Tibial nerve (tissue), 4 donors: ENCODE measurements at regions not wholly inside any gene's neighbourhood (a gene's known extent, or its start where the extent isn't known, plus 50 kb on each side); places are given as distances from the start of the nearest gene placed in this dataset.
A peak's percentile ranks its signal among the peaks of the same experiment; 100 is the strongest.

Source experiments
- DNase-seq, 2 donors: peaks; one replicate each; pipeline ENCODE4 v3.0.0-alpha.2; 2019; ENCODE audit warnings: low spot score in 2 of 2
- H3K27ac ChIP-seq, 4 donors: fragments of 200-600 bp; sonication (generic) in 3 of 4; one replicate each; pipeline ENCODE4 v1.5.1; 2017 to 2019; ENCODE audit warnings: mild to moderate bottlenecking in 1 of 4
- H3K27me3 ChIP-seq, 2 donors: fragments of 200-600 bp; sonication (generic) in 1 of 2; one replicate each; pipeline versions ENCODE4 v1.5.1 to v1.6.0; 2017 to 2019
- H3K36me3 ChIP-seq, 3 donors: fragments of 200-600 bp; sonication (generic); one replicate each; pipeline ENCODE4 v1.5.1; 2018 to 2019
- H3K4me1 ChIP-seq, 4 donors: fragments of 200-600 bp; sonication (generic) in 3 of 4; one replicate each; pipeline ENCODE4 v1.5.1; 2017 to 2019
- H3K4me3 ChIP-seq, 4 donors: fragments of 200-600 bp; sonication (generic) in 3 of 4; one replicate each; pipeline ENCODE4 v1.5.1; 2017 to 2019; ENCODE audit warnings: mild to moderate bottlenecking in 1 of 4, moderate library complexity in 1 of 4
- H3K9me3 ChIP-seq, 4 donors: fragments of 200-600 bp; sonication (generic) in 3 of 4; one replicate each; pipeline ENCODE4 v1.5.1; 2017 to 2019
- CTCF ChIP-seq, 5 experiments: fragments of 200-600 bp in 3 of 5; fragments of 450-650 bp in 2 of 5; sonication (generic) in 3 of 5; IDR thresholded peaks; one replicate each; pipeline ENCODE4 v1.5.1; 2016 to 2019; ENCODE audit warnings: antibody characterized with exemption in 5 of 5, mild to moderate bottlenecking in 3 of 5, moderate library complexity in 2 of 5
- EP300 ChIP-seq, 2 donors: sonication (generic); formaldehyde crosslinking; IDR thresholded peaks; one replicate each; pipeline ENCODE4 v1.6.1; 2017; ENCODE audit warnings: antibody characterized with exemption in 2 of 2, mild to moderate bottlenecking in 1 of 2
- POLR2A ChIP-seq, 2 donors: fragments of 450-650 bp; IDR thresholded peaks; one replicate each; pipeline ENCODE4 v1.6.1; 2017; ENCODE audit warnings: antibody characterized with exemption in 2 of 2, mild to moderate bottlenecking in 2 of 2, moderate library complexity in 2 of 2
- WGBS, 2 donors: methylation state at CpG; one replicate each; pipeline ENCODE4 v1.1.5; 2018; 5-methylcytosine and 5-hydroxymethylcytosine counted together

GRCh38 chr4:20302336-20302735 is 50.6 kb downstream of the SLIT2 start:
- no peak overlapping the region for H3K4me3 ChIP-seq
- no peak for TF ChIP-seq CTCF (IDR thresholded peaks at IDR 0.05)
- TF ChIP-seq EP300 (IDR thresholded peaks at IDR 0.05), result no peak
- no peak for TF ChIP-seq POLR2A (IDR thresholded peaks at IDR 0.05)
- 83 to 86% methylated on average over 2 of the region's 2 CpGs for WGBS, 2 donors
- H3K27ac ChIP-seq, result no peak overlapping the region
- DNase-seq, result no peak
- peaks cover 0 to 30% (median 6%) of the 10 kb centered on the region in 4 donors for H3K4me1 ChIP-seq
- H3K9me3 ChIP-seq, result no peaks in the 10 kb centered on the region
- no peaks in the 10 kb centered on the region for H3K27me3 ChIP-seq
- H3K36me3 ChIP-seq, result no peaks in the 10 kb centered on the region

- H3K27me3 ChIP-seq, result no peaks in the 10 kb centered on the region
- DNase-seq, result no peak
- H3K36me3 ChIP-seq, result no peaks in the 10 kb centered on the region
- no peak overlapping the region for H3K27ac ChIP-seq
- H3K4me3 ChIP-seq, result no peak overlapping the region
- TF ChIP-seq POLR2A (IDR thresholded peaks at IDR 0.05) (no peak), CTCF (IDR thresholded peaks at IDR 0.05) (peak; percentile 12 to 38 (median 18)), EP300 (IDR thresholded peaks at IDR 0.05) (no peak)
- no peaks in the 10 kb centered on the region for H3K9me3 ChIP-seq
- H3K4me1 ChIP-seq, result peaks cover 0 to 8% (median 3%) of the 10 kb centered on the region in 4 donors
- 26 to 37% methylated on average over 2 of the region's 2 CpGs for WGBS, 2 donors
These were observed 54.3 kb downstream of the SLIT2 start for GRCh38 chr4:20305976-20306375.

- Histone ChIP-seq H3K27ac (peak overlapping the region in 1 of 4 donors; percentile 52), H3K36me3 (no peaks in the 10 kb centered on the region), H3K4me1 (peaks cover 0 to 26% (median 5%) of the 10 kb centered on the region in 4 donors), H3K9me3 (no peaks in the 10 kb centered on the region), H3K27me3 (no peaks in the 10 kb centered on the region), H3K4me3 (no peak overlapping the region)
- TF ChIP-seq EP300 (IDR thresholded peaks at IDR 0.05) (no peak), CTCF (IDR thresholded peaks at IDR 0.05) (no peak), POLR2A (IDR thresholded peaks at IDR 0.05) (no peak)
- DNase-seq, result no peak
- WGBS, 2 donors, result 68 to 76% methylated on average over 2 of the region's 2 CpGs
These were observed 60.2 kb downstream of the SLIT2 start for GRCh38 chr4:20311856-20312255.

- 70 to 78% methylated on average over 12 of the region's 12 CpGs for WGBS, 2 donors
- DNase-seq, result no peak
- no peaks in the 10 kb centered on the region for H3K27me3 ChIP-seq
- H3K36me3 ChIP-seq, result no peaks in the 10 kb centered on the region
- H3K9me3 ChIP-seq, result no peaks in the 10 kb centered on the region
- H3K4me1 ChIP-seq, result peaks cover 0 to 26% (median 13%) of the 10 kb centered on the region in 4 donors
- no peak overlapping the region for H3K4me3 ChIP-seq
- TF ChIP-seq CTCF (IDR thresholded peaks at IDR 0.05) (peak in 1 of 5 experiments; percentile 4), POLR2A (IDR thresholded peaks at IDR 0.05) (no peak)
- H3K27ac ChIP-seq, result peak overlapping the region in 1 of 4 donors; percentile 12
These were observed 61.7 kb downstream of the SLIT2 start for GRCh38 chr4:20313237-20314030.

GRCh38 chr4:20317424-20317985 is 65.8 kb downstream of the SLIT2 start:
- H3K4me3 ChIP-seq, result peak overlapping the region in 3 of 4 donors; percentile 5 to 24 (median 5)
- no peak for DNase-seq
- H3K27me3 ChIP-seq, result no peaks in the 10 kb centered on the region
- TF ChIP-seq POLR2A (IDR thresholded peaks at IDR 0.05) (no peak), EP300 (IDR thresholded peaks at IDR 0.05) (no peak), CTCF (IDR thresholded peaks at IDR 0.05) (no peak)
- H3K36me3 ChIP-seq, result no peaks in the 10 kb centered on the region
- WGBS, 2 donors, result 44 to 47% methylated on average over 2 of the region's 2 CpGs
- H3K4me1 ChIP-seq, result peaks cover 0 to 40% (median 17%) of the 10 kb centered on the region in 4 donors
- H3K9me3 ChIP-seq, result no peaks in the 10 kb centered on the region
- H3K27ac ChIP-seq, result peak overlapping the region; percentile 52 to 85 (median 70)
